Activated CD8-positive, alpha-beta memory T cell treated with anti-CD3 and anti-CD28 coated beads for 48 hours (primary cell): ENCODE measurements at regions not wholly inside any gene's neighbourhood (a gene's known extent, or its start where the extent isn't known, plus 50 kb on each side); places are given as distances from the start of the nearest gene placed in this dataset.
"Not testable (repeated sequence)": the region's sequence is repeated elsewhere in the genome, so short reads cannot be mapped to it uniquely, and the experiment has no call there.

Source experiments
- DNase-seq, 3 experiments: peaks; one replicate each; pipeline ENCODE4 v3.0.0-alpha.2; 2020; ENCODE audit warnings: low read depth in 2 of 3, low spot score in 2 of 3

- DNase-seq = not testable (repeated sequence)
These were observed 191.1 kb upstream of the MEIS1 start for GRCh38 chr2:66243809-66244208.

DNA sequence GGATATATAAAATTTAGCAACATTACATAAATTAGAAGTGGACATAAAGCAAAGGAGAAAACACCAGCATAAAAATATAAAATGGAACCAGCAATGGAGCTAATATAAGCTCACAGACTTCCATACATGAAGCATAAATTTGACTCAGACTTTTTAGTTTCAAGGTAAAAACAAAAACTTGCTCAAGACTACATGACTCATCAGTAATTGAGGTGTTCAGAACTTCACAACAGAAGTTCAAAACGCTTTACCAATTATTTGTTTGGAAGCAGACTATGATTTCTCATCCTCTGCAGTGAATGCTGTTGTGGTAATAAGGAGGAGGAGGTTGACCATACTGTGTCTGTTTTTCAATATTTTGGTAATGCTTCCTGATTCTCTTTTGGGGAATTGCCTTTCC lies 192.0 kb upstream of the MEIS1 start:
- DNase-seq = not testable (repeated sequence)

DNA sequence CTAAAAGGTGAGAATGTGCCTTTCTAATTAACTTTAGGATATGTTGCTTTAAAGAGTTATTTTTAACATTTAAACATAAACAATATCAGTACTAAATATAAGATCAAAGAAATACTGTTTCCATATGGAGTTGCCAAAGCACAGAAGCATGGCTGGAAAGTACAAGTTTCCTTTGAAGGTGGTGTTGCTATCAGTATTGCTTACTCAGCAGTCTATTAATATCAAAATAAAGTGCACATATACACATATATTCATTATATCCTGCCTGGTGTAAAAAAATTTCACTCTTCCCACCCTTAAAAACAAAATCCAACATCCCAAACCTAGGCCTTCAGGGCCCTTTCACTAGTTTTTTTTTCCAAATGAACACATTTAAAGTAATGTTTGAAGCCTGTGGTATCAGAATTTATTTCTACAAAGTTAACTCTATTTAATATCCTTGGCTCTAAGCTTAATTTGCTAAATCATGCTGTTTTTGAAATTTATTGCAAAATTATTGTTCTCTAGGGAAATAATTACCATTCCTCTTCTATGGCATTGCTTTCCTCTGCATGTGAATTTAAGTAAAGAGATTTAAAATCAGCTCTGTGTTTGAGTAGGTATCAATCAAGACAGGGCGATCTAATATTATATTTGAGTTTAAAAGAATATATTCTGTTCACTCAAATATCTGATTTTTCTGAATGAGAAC lies 192.7 kb upstream of the MEIS1 start:
- no peak for DNase-seq

- no peak for DNase-seq
These were observed 194.6 kb upstream of the MEIS1 start for GRCh38 chr2:66240286-66240685.

- no peak for DNase-seq
These were observed 195.3 kb upstream of the MEIS1 start for GRCh38 chr2:66239655-66240054.

- no peak for DNase-seq
These were observed 197.0 kb upstream of the MEIS1 start for GRCh38 chr2:66237803-66238379.

- no peak for DNase-seq
These were observed 197.8 kb upstream of the MEIS1 start for GRCh38 chr2:66236816-66237802.

- DNase-seq = no peak
These were observed 198.7 kb upstream of the MEIS1 start for GRCh38 chr2:66236067-66236685.

- DNase-seq = no peak
These were observed 199.5 kb upstream of the MEIS1 start for GRCh38 chr2:66235428-66235827.

- no peak for DNase-seq
These were observed 200.9 kb upstream of the MEIS1 start for GRCh38 chr2:66233981-66234380.

GRCh38 chr2:66228128-66228547 lies 206.8 kb upstream of the MEIS1 start:
- no peak for DNase-seq

- no peak for DNase-seq
These were observed 217.8 kb upstream of the MEIS1 start for GRCh38 chr2:66217039-66217585.

DNA sequence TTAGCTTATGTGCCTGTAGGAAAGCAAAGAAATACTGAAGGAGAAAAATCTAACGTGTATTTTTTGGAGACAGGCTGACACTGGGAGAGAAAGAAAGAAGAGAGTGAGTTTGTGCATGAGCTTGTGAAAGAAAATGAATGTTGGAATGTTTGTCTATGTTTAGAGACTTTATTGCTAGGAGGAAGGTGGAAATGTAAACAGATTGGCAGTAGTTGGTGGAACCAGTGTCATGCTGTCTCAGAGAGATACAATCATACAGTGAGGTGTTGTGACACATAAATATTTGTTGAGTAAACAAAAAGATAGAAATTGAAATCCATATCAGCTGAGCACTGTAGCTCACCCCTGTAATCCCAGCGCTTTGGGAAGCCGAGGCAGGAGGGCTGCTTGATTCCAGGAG lies 222.2 kb upstream of the MEIS1 start:
- no peak for DNase-seq

GRCh38 chr2:66202586-66202985 lies 232.3 kb upstream of the MEIS1 start:
- no peak for DNase-seq

DNA sequence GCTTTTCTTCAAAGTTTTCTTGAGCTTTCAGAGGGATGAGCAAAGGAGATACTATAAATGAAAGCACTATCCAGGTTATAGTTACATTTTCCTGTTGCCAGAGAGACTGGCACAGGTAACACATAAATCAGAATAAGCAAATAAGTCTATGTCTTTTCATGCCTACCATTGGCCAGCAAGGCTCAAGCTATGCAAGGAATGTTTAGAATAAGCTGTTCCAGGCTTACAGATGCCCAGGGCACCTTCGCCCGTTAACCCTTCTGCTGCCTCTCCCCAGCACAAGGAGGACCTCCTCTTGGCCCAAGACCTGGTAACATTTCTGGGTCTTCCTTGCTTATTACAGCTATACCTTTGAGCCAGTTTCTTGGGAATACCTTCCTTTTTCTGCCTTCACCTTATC lies 233.7 kb upstream of the MEIS1 start:
- DNase-seq = no peak

GRCh38 chr2:66198873-66199272 lies 236.1 kb upstream of the MEIS1 start:
- no peak for DNase-seq

DNA sequence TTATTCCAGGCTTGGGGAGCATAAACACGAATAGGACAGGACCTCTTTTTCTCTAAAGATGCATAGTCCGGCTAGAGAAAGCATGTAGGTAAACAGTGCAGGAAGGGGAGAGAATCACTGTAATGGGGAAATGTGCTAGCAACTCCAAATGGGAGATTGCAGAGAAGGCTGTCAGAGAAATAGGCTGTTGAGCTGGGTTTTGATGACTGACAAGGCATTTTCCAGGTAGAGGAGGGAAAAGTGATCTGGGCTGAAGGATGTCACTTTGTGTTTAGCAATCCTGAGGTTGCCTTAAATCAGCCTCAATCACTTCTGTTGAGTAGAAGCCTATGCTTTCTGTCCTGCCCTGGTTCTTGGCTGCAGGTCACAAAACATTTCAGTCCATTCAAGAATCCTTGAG lies 242.0 kb upstream of the MEIS1 start:
- DNase-seq = no peak

DNA sequence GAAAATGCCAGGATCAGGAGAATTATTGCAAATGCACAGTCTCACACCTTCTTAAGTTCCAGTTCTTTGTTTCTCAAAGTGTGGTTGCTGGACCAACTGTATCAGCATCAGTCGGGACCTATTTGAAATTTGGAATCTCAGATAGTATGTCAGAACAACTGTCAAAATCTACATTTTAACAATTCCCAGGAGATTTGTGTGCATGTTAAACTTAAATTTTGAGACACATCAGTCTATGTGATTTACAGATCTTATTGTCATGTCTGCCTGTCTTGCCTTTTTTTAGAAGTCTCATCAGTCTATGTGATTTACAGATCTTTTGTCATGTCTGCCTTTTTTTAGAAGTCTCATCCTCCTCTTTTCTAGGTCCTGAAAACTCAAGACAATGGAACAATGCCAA lies 243.6 kb upstream of the MEIS1 start:
- no peak for DNase-seq

GRCh38 chr2:66189553-66189952 lies 245.4 kb upstream of the MEIS1 start:
- no peak for DNase-seq

- DNase-seq = no peak
These were observed 248.4 kb upstream of the MEIS1 start for GRCh38 chr2:66186537-66186936.

GRCh38 chr2:66185497-66186054 lies 249.3 kb upstream of the MEIS1 start:
- DNase-seq = no peak
